VCaP (cell line): ENCODE measurements at regions not wholly inside any gene's neighbourhood (a gene's known extent, or its start where the extent isn't known, plus 50 kb on each side); places are given as distances from the start of the nearest gene placed in this dataset.

ENCODE experiments used
- H3K27ac ChIP-seq: fragments of 450-650 bp; 2 replicates; pipeline ENCODE4 v1.5.1; 2017
- TF ChIP-seq, protein P1 (sequence below): fragments of 450-650 bp; conservative IDR thresholded peaks from 2 replicates; pipeline ENCODE4 v1.5.1; 2017; ENCODE audit warnings: mild to moderate bottlenecking, moderate library complexity

DNA sequence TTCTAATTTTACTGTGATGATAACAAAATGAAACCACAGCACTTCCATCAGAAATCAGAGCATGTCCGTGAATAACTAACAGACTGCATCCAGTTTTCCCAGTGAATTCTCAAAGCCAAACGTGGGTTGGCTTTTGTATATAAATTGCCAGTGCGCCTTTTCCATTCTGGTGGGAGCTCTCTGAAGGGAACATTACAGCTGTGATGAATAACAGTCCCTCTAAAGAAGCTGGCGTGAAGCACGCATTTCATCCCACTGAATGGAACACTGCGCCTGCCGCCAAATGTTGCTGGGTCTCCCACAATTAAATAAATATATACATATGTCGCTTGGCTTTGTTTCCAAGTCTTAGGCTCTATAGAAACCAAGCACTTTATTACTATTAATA lies 113.0 kb upstream of the PFN2 start:
- no peak overlapping the region for H3K27ac ChIP-seq
- TF ChIP-seq, protein P1, sequence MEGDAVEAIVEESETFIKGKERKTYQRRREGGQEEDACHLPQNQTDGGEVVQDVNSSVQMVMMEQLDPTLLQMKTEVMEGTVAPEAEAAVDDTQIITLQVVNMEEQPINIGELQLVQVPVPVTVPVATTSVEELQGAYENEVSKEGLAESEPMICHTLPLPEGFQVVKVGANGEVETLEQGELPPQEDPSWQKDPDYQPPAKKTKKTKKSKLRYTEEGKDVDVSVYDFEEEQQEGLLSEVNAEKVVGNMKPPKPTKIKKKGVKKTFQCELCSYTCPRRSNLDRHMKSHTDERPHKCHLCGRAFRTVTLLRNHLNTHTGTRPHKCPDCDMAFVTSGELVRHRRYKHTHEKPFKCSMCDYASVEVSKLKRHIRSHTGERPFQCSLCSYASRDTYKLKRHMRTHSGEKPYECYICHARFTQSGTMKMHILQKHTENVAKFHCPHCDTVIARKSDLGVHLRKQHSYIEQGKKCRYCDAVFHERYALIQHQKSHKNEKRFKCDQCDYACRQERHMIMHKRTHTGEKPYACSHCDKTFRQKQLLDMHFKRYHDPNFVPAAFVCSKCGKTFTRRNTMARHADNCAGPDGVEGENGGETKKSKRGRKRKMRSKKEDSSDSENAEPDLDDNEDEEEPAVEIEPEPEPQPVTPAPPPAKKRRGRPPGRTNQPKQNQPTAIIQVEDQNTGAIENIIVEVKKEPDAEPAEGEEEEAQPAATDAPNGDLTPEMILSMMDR: no peak

DNA sequence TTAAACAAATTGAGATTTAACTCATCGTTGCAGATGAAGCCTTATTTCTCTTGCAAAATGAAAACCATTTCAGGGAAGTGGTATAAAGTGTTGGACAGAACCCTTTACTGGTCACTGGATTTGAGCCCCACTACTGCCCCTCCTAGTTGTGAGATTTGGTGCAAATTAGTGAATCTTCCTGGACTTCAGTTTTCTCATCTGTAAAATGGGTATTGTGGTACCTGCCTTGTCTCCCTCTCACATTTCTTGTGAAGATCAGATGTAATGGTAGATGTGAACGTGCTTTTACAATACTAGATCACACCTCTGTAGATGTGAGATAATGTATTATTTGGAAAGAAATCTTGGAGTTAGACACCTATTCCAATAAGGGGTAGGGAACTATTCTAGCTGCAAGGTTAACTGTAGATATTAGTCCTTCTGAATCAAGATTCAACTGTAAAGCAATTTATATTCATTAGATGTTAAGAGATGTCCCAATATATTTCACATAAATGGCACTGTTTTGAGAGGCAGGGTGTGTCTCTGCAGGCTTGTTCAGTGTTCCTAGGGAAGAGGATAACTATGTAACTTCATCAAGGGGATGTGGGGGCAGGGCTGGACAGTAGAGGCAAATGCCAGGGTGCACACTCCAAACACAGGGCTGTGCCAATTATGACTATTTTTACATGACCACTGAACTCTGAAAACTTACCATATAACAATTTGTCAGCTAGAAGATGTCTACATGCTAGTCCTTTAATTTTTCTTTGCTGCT lies 112.4 kb upstream of the PFN2 start:
- TF ChIP-seq, protein P1: no peak
- no peak overlapping the region for H3K27ac ChIP-seq

DNA sequence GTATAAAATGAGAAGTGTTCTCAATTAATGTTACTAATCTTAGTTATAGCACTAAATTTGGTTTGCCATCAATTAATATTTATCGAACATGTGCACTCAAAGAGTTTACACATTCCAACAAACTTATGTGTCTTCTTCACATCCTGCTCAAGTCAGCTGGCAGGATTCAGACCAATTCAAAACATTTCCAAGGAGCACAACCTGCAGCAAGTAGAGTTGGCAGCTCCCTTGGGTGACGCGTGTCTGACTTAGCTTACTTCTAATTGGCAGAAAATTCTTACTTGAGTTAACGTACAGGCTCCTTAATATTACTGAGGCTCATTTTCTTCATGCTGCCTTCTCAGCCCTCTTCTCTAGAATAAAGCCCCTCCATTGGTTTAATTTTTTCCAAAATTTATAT lies 110.4 kb upstream of the PFN2 start:
- H3K27ac ChIP-seq: no peak overlapping the region
- TF ChIP-seq, protein P1: no peak

DNA sequence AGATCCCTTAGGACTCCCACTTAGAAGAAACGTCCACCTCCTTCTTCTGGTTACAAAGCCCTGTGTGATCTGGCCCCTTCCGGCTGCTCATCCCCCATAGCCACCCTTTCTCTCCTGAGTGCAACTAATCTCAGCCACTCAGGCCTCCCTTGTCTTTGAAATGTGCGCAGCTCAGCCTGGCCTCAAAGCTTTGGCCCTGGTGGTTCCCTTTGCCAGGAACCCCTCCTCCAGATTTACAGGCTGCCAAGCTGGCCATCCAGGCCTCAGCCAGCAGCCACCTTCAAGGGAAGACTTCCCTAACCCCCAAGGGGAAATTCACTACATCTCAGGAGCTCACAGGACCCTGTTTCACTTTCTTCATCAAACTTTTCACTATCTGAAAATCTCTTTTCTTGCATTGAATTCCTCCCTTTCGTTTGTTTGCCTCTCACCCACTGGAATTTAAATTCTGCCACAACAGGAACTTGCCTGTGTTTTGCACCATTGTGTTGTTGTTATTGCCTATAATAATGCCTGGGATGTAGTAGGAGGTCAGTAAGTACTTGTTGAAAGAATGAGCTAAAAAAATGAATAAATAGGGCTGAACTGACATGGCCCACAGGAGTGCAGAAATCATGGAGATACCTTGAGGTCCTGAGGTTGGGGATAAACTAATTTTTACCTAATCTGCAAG lies 109.5 kb upstream of the PFN2 start:
- TF ChIP-seq, protein P1: no peak
- H3K27ac ChIP-seq: no peak overlapping the region

DNA sequence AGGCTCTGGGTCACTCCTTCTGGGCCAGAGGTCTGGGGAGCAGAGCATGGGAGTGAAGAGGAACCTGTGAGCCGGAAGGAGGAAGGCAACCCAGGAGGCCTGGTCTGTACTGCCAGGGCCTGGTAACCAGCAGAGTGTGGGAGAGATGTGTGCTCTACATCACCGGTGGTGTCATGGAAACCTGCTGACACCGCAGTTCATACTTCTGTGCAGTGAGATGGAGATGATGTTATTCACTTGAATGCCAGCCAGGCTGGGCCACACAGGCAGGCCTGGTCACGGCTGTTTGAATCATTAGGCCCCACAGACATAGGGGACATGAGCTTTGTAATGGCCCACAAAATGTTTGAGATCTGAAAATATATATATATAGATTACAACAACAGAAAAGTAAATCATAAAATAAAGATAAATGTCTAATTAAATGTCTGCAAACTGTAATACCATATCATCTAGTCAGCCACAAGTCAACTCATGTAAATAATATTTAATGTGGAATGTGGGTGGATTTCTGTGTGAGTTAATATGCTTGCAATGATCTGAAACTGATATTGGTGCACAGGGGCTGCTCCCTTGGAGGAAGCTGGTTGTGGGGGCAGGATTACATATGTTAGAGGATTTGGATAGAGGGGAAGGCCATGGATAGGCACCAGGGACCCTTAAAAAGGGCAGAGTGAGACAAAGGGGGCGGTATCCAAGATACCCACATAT lies 108.5 kb upstream of the PFN2 start:
- no peak overlapping the region for H3K27ac ChIP-seq
- TF ChIP-seq, protein P1: no peak

DNA sequence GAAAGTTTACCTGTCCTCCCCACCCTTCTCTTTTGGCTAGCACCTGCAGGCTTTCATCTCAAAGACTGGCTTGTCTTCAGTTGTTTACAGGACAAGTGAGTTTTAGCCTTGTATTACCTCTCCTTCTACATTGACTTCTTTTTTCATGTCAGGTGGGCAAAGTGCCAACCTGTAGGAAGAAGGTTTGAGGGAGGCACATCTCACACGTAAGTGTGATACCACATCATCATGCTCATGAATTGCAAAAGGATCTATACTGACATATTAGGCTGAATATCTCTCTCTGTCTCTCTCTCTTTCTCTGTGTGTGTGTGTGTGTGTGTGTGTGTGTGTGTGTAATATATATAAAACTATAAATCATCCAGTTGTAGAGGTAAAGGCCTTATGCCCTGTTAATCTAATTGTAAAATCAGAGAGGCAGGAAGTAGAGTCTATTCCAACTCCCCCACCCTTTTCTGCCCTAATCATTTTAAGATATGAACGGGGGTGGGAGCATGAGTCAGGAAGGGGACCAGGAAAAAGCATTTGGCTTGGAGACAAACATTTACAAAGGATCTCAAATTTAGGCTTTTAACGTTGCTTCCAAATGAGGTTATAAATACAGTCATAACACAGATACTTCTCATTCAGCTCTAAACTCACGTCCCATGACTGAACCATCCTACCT lies 107.0 kb upstream of the PFN2 start:
- H3K27ac ChIP-seq: no peak overlapping the region
- TF ChIP-seq, protein P1: no peak

DNA sequence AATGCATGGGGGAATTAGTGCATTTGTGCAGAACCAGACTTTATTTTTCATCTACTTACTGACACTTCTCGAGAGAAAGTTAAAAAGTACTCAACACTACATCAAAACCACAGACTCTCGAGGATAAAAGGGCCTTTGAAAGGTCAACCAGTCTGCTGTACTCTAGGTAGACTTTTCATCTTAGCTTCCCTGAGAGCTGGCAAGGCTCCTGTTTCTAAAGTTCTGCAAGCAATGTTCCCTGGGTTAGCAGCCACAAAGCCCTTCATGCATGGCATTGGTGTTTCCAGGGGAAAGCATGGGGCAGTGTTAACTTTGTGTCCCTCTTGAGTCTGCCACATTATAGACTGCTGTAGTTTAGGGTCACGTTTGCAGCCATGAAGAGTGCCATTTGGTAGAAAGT lies 106.4 kb upstream of the PFN2 start:
- H3K27ac ChIP-seq: no peak overlapping the region
- TF ChIP-seq, protein P1: no peak
